K562 (cell line): ENCODE measurements at regions not wholly inside any gene's neighbourhood (a gene's known extent, or its start where the extent isn't known, plus 50 kb on each side); places are given as distances from the start of the nearest gene placed in this dataset.

Source experiments
- CTCF ChIP-seq, 3 experiments: IDR thresholded peaks in 2 of 3; conservative IDR thresholded peaks in 1 of 3; 2 replicates each; pipeline ENCODE4 v1.5.1; 2011 to 2012; ENCODE audit warnings: low read length in 3 of 3, mild to moderate bottlenecking in 3 of 3, control low read depth in 2 of 3, improper control_type of control experiment in 1 of 3, inconsistent platforms in 1 of 3, low read depth in 1 of 3, mixed read lengths in 1 of 3, moderate library complexity in 1 of 3; ENCODE audit not compliant: insufficient read depth in 2 of 3
- DIDO1 ChIP-seq: fragments of 450-650 bp; IDR thresholded peaks from 2 replicates; pipeline ENCODE4 v1.6.1; 2016; ENCODE audit warnings: low read depth, missing biosample characterization, missing genetic modification characterization
- FOXM1 ChIP-seq, 2 experiments: fragments of 450-650 bp in 1 of 2; sonication (generic) in 1 of 2; formaldehyde crosslinking in 1 of 2; IDR thresholded peaks; 2 replicates each; pipeline versions ENCODE4 v1.6.1 to v1.9.0; 2017 to 2022; ENCODE audit warnings: low read depth in 2 of 2, mild to moderate bottlenecking in 2 of 2, missing genetic modification reagents in 1 of 2, moderate library complexity in 1 of 2
- JUND ChIP-seq, 2 experiments: IDR thresholded peaks; 2 replicates in 1 of 2; 3 replicates in 1 of 2; pipeline ENCODE4 v1.6.1; 2011; ENCODE audit warnings: borderline replicate concordance in 2 of 2, low read depth in 2 of 2, low read length in 2 of 2, improper control_type of control experiment in 1 of 2, missing biosample characterization in 1 of 2, missing genetic modification characterization in 1 of 2, missing genetic modification reagents in 1 of 2
- KDM5B ChIP-seq: fragments of 200-600 bp; sonication (generic); IDR thresholded peaks from 2 replicates; pipeline ENCODE4 v1.6.1; 2012; ENCODE audit warnings: low read depth, mild to moderate bottlenecking, moderate library complexity, low read length, control low read depth, inconsistent platforms; ENCODE audit not compliant: insufficient replicate concordance
- NRF1 ChIP-seq, 2 experiments: fragments of 450-650 bp; IDR thresholded peaks in 1 of 2; conservative IDR thresholded peaks in 1 of 2; 2 replicates each; pipeline ENCODE4 v1.6.1; 2014; ENCODE audit warnings: mild to moderate bottlenecking in 2 of 2
- POLR2G ChIP-seq: fragments of 200-400 bp; formaldehyde crosslinking; IDR thresholded peaks from 2 replicates; pipeline ENCODE4 v1.6.1; 2017; ENCODE audit warnings: low read depth, mild to moderate bottlenecking, antibody characterized with exemption, low read length, moderate library complexity
- SRF ChIP-seq, 2 experiments: fragments of 250-450, 450-650 bp in 1 of 2; sonication (Bioruptor Pico) in 1 of 2; sonication (generic) in 1 of 2; formaldehyde crosslinking; IDR thresholded peaks; 2 replicates each; pipeline versions ENCODE4 v1.5.0 to v1.5.1; 2020 to 2022; ENCODE audit warnings: mild to moderate bottlenecking in 1 of 2, missing genetic modification reagents in 1 of 2
- ZNF23 ChIP-seq: fragments of 250-450 bp; sonication (Bioruptor Pico); IDR thresholded peaks from 2 replicates; pipeline ENCODE4 v1.4.0; 2020; ENCODE audit warnings: mild to moderate bottlenecking

- TF ChIP-seq CTCF (IDR thresholded peaks at IDR 0.05 in 2 of 3, conservative IDR thresholded peaks at IDR 0.05 in 1 of 3; ENCODE audit: insufficient read depth in 2 of 3, low read depth in 1 of 3, low read length in 3 of 3) = no peak
- TF ChIP-seq SRF (CRISPR knock-in tag; IDR thresholded peaks at IDR 0.05) = no peak
- TF ChIP-seq KDM5B = no peak
- no peak for TF ChIP-seq JUND (IDR thresholded peaks at IDR 0.05; ENCODE audit: borderline replicate concordance, low read depth, low read length)
- no peak for TF ChIP-seq JUND (tag; IDR thresholded peaks at IDR 0.05; ENCODE audit: borderline replicate concordance, low read depth, low read length)
- TF ChIP-seq FOXM1 (IDR thresholded peaks at IDR 0.05; ENCODE audit: low read depth) = no peak
- no peak for TF ChIP-seq FOXM1 (CRISPR knock-in tag; IDR thresholded peaks at IDR 0.05; ENCODE audit: low read depth)
- no peak for TF ChIP-seq NRF1 (conservative IDR thresholded peaks at IDR 0.05 in 1 of 2, IDR thresholded peaks at IDR 0.05 in 1 of 2)
- TF ChIP-seq POLR2G = no peak
- TF ChIP-seq DIDO1 (tag) = no peak
- no peak for TF ChIP-seq ZNF23 (CRISPR knock-in tag)
Observed at GRCh38 chr6:77123527-77123926, 339.8 kb downstream of the HTR1B start.
